ENCODE measurements at regions not wholly inside any gene's neighbourhood (a gene's known extent, or its start where the extent isn't known, plus 50 kb on each side); places are given as distances from the start of the nearest gene placed in this dataset.
"Not testable (repeated sequence)": the region's sequence is repeated elsewhere in the genome, so short reads cannot be mapped to it uniquely, and the experiment has no call there.

GRCh38 chr10:23779301-23779700, 340.4 kb downstream of the OTUD1 start:
- H3K4me3 Mint-ChIP-seq: no peak overlapping the region
- H3K9me3 Mint-ChIP-seq: no peaks in the 10 kb centered on the region
- no peaks in the 10 kb centered on the region for H3K4me1 Mint-ChIP-seq
- H3K36me3 Mint-ChIP-seq (ENCODE audit: low read depth): no peaks in the 10 kb centered on the region
- H3K27ac Mint-ChIP-seq: no peak overlapping the region
- DNase-seq: no peak
- peaks cover 6% of the 10 kb centered on the region for H3K27me3 Mint-ChIP-seq (ENCODE audit: low read depth, poor library complexity)
- TF ChIP-seq, protein P1, sequence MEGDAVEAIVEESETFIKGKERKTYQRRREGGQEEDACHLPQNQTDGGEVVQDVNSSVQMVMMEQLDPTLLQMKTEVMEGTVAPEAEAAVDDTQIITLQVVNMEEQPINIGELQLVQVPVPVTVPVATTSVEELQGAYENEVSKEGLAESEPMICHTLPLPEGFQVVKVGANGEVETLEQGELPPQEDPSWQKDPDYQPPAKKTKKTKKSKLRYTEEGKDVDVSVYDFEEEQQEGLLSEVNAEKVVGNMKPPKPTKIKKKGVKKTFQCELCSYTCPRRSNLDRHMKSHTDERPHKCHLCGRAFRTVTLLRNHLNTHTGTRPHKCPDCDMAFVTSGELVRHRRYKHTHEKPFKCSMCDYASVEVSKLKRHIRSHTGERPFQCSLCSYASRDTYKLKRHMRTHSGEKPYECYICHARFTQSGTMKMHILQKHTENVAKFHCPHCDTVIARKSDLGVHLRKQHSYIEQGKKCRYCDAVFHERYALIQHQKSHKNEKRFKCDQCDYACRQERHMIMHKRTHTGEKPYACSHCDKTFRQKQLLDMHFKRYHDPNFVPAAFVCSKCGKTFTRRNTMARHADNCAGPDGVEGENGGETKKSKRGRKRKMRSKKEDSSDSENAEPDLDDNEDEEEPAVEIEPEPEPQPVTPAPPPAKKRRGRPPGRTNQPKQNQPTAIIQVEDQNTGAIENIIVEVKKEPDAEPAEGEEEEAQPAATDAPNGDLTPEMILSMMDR (IDR thresholded peaks at IDR 0.05): no peak

DNA sequence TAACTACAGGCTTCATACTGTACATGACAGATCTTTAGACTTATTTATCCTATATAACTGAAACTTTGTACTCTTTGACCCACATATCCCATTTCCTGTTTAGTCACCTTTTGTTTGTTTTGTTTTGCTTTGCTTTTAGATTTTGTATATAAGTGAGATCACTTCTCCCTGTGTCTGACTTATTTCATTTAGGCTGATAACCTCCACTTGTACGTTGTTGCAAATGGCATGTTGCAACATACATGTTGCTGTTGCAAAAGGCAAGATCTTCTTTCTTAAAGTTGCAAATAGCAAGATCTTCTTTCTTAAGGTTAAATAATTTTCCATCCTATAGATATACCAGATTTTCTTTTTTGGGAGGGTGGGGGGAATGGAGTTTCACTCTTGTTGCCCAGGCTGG, 341.5 kb downstream of the OTUD1 start:
- no peaks in the 10 kb centered on the region for H3K4me1 Mint-ChIP-seq
- TF ChIP-seq, protein P1 (IDR thresholded peaks at IDR 0.05): no peak
- no peaks in the 10 kb centered on the region for H3K36me3 Mint-ChIP-seq (ENCODE audit: low read depth)
- no peak overlapping the region for H3K4me3 Mint-ChIP-seq
- H3K27me3 Mint-ChIP-seq (ENCODE audit: low read depth, poor library complexity): peaks cover 6% of the 10 kb centered on the region
- H3K9me3 Mint-ChIP-seq: no peaks in the 10 kb centered on the region
- H3K27ac Mint-ChIP-seq: no peak overlapping the region
- DNase-seq: no peak

DNA sequence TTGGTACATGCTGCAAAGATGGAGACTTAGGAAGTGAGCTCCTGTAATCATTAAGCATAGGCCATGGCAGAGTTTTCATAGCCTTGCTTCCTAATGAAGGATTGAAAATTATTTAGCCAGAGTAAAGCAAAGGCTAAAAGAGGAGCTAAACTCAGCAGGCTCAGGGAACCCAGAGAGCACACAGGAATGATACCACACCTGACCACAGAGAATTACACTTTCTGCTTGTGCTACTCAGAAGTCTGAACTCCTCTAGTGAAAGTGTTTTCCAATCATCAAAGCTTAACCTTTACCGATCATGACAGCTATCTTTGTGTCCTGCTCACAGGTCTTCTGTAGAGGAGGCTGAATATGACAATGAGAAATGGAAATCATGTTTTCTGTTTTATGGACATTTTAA, 347.7 kb downstream of the OTUD1 start:
- DNase-seq: no peak
- no peaks in the 10 kb centered on the region for H3K4me1 Mint-ChIP-seq
- no peak overlapping the region for H3K4me3 Mint-ChIP-seq
- no peak overlapping the region for H3K27ac Mint-ChIP-seq
- TF ChIP-seq, protein P1 (IDR thresholded peaks at IDR 0.05): no peak
- no peaks in the 10 kb centered on the region for H3K9me3 Mint-ChIP-seq
- peaks cover 8% of the 10 kb centered on the region for H3K27me3 Mint-ChIP-seq (ENCODE audit: low read depth, poor library complexity)
- H3K36me3 Mint-ChIP-seq (ENCODE audit: low read depth): no peaks in the 10 kb centered on the region

DNA sequence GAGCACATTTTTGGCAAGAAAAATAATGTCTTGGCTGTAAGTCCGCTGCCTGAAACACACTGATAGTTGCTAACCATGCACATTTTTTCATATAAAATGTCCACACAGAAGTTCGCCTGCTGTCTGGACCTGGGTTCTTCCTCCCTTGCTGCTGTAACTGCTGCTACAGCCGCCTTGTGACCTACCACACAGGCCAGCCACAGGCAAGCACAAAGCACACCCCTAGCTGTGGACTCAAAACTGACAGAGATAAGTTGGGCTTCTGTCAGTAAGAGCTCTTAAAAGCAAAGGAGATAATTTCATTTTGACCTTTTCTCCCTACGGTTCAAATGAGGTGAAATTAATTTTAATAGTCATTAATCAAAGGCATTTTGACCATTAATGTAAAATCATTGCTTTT, 354.7 kb downstream of the OTUD1 start:
- no peaks in the 10 kb centered on the region for H3K9me3 Mint-ChIP-seq

GRCh38 chr10:23797452-23797851, 358.6 kb downstream of the OTUD1 start:
- H3K4me3 Mint-ChIP-seq, H3K9me3 Mint-ChIP-seq, H3K27ac Mint-ChIP-seq: not testable (repeated sequence)

More for the DNA sequence above, 354.7 kb downstream of the OTUD1 start:
- TF ChIP-seq, protein P1 (IDR thresholded peaks at IDR 0.05): no peak
- no peak for DNase-seq
- H3K27ac Mint-ChIP-seq: no peak overlapping the region
- H3K4me1 Mint-ChIP-seq: peaks cover 9% of the 10 kb centered on the region
- no peaks in the 10 kb centered on the region for H3K36me3 Mint-ChIP-seq (ENCODE audit: low read depth)
- peaks cover 3% of the 10 kb centered on the region for H3K27me3 Mint-ChIP-seq (ENCODE audit: low read depth, poor library complexity)
- no peak overlapping the region for H3K4me3 Mint-ChIP-seq

GRCh38 chr10:23804125-23804524, 365.2 kb downstream of the OTUD1 start:
- no peaks in the 10 kb centered on the region for H3K9me3 Mint-ChIP-seq
- no peaks in the 10 kb centered on the region for H3K36me3 Mint-ChIP-seq (ENCODE audit: low read depth)
- no peak overlapping the region for H3K27ac Mint-ChIP-seq
- peaks cover 8% of the 10 kb centered on the region for H3K4me1 Mint-ChIP-seq
- H3K27me3 Mint-ChIP-seq (ENCODE audit: low read depth, poor library complexity): peaks cover 10% of the 10 kb centered on the region
- H3K4me3 Mint-ChIP-seq: no peak overlapping the region
- no peak for DNase-seq
- TF ChIP-seq, protein P1 (IDR thresholded peaks at IDR 0.05): no peak

More at GRCh38 chr10:23797452-23797851, 358.6 kb downstream of the OTUD1 start:
- H3K27me3 Mint-ChIP-seq (ENCODE audit: low read depth, poor library complexity); H3K4me1 Mint-ChIP-seq; DNase-seq; H3K36me3 Mint-ChIP-seq (ENCODE audit: low read depth): not testable (repeated sequence)
